Keratinocyte (primary cell): ENCODE measurements at regions not wholly inside any gene's neighbourhood (a gene's known extent, or its start where the extent isn't known, plus 50 kb on each side); places are given as distances from the start of the nearest gene placed in this dataset.
A peak's percentile ranks its signal among the peaks of the same experiment; 100 is the strongest.

Experiments
- DNase-seq: peaks from one replicate; pipeline ENCODE4 v3.0.0-alpha.2; 2011; ENCODE audit warnings: low read depth, missing footprints, low spot score
- FAIRE-seq: peaks from 2 replicates; lab custom pipeline; 2011; peaks lifted over from hg19 to GRCh38; lab: Jason Lieb, UNC
- H2AFZ ChIP-seq: 2 replicates; pipeline ENCODE4 v1.6.0; 2012; ENCODE audit warnings: low read length, control low read depth, inconsistent platforms; ENCODE audit not compliant: control insufficient read depth
- H3K27ac ChIP-seq: 2 replicates; pipeline ENCODE4 v1.5.1; 2011; ENCODE audit warnings: low read length; ENCODE audit not compliant: control insufficient read depth, insufficient read depth
- H3K27me3 ChIP-seq: 3 replicates; pipeline ENCODE4 v1.6.0; 2011; ENCODE audit warnings: low read length; ENCODE audit not compliant: control insufficient read depth, insufficient read depth; ENCODE audit errors: extremely low read depth
- H3K36me3 ChIP-seq, 2 experiments: 2 replicates in 1 of 2; 3 replicates in 1 of 2; pipeline ENCODE4 v1.5.1; 2011; ENCODE audit warnings: low read length in 2 of 2, mild to moderate bottlenecking in 1 of 2; ENCODE audit not compliant: control insufficient read depth in 2 of 2, insufficient read depth in 2 of 2; ENCODE audit errors: extremely low read depth in 1 of 2
- H3K4me1 ChIP-seq: 3 replicates; pipeline ENCODE4 v1.5.1; 2011; ENCODE audit warnings: low read length; ENCODE audit not compliant: control insufficient read depth, insufficient read depth; ENCODE audit errors: extremely low read depth
- H3K4me2 ChIP-seq: 3 replicates; pipeline ENCODE4 v1.6.0; 2011; ENCODE audit warnings: low read depth, low read length; ENCODE audit not compliant: control insufficient read depth, insufficient read depth; ENCODE audit errors: extremely low read depth
- H3K4me3 ChIP-seq, 3 experiments: fragments of 200-600 bp in 1 of 3; sonication (generic) in 1 of 3; 2 replicates in 2 of 3; 3 replicates in 1 of 3; pipeline ENCODE4 v1.5.1; 2011 to 2016; ENCODE audit warnings: low read length in 3 of 3, mild to moderate bottlenecking in 3 of 3, control low read depth in 2 of 3, inconsistent platforms in 1 of 3, low read depth in 1 of 3, mixed read lengths in 1 of 3, mixed run types in 1 of 3, moderate library complexity in 1 of 3; ENCODE audit not compliant: control insufficient read depth in 2 of 3, insufficient read depth in 2 of 3; ENCODE audit errors: extremely low read depth in 1 of 3
- H3K79me2 ChIP-seq: 2 replicates; pipeline ENCODE4 v1.6.0; 2012; ENCODE audit warnings: low read length; ENCODE audit not compliant: control insufficient read depth, insufficient read depth
- H3K9ac ChIP-seq: 3 replicates; pipeline ENCODE4 v1.6.0; 2011; ENCODE audit warnings: low read length; ENCODE audit not compliant: control insufficient read depth, insufficient read depth; ENCODE audit errors: extremely low read depth
- H3K9me1 ChIP-seq: 3 replicates; pipeline ENCODE4 v1.6.0; 2011; ENCODE audit warnings: low read length; ENCODE audit not compliant: control insufficient read depth, insufficient read depth; ENCODE audit errors: extremely low read depth
- H3K9me3 ChIP-seq: 2 replicates; pipeline ENCODE4 v1.5.1; 2012; ENCODE audit warnings: low read depth, low read length; ENCODE audit not compliant: control insufficient read depth
- H4K20me1 ChIP-seq: 3 replicates; pipeline ENCODE4 v1.6.0; 2011; ENCODE audit warnings: low read length; ENCODE audit not compliant: control insufficient read depth, insufficient read depth; ENCODE audit errors: extremely low read depth
- EZH2 ChIP-seq: IDR thresholded peaks from one replicate; pipeline ENCODE4 v1.6.1; 2012; ENCODE audit warnings: inconsistent platforms, mild to moderate bottlenecking, low read length, moderate library complexity
- dilution Hi-C: fragments of 300-500 bp; cut with MboI; formaldehyde crosslinking; loops from one replicate; pipeline ENCODE4 v1.7.0; 2020; ENCODE audit warnings: low sequenced_read_pairs; ENCODE audit not compliant: extremely low pct_ligation_motif_present
- TF ChIP-seq, protein P1 (sequence below), 3 experiments: IDR thresholded peaks in 1 of 3; conservative IDR thresholded peaks in 1 of 3; optimal IDR thresholded peaks in 1 of 3; 2 replicates in 2 of 3; 3 replicates in 1 of 3; pipeline versions ENCODE3 to v1.5.1; 2011; ENCODE audit warnings: low read length in 3 of 3, mild to moderate bottlenecking in 3 of 3, moderate library complexity in 2 of 3, control low read depth in 1 of 3, inconsistent platforms in 1 of 3; ENCODE audit not compliant: insufficient read depth in 2 of 3; ENCODE audit errors: extremely low read depth in 1 of 3

- dilution Hi-C loops = no loop called here
These were observed 86.4 kb upstream of the PICALM start for GRCh38 chr11:86155200-86155844.

DNA sequence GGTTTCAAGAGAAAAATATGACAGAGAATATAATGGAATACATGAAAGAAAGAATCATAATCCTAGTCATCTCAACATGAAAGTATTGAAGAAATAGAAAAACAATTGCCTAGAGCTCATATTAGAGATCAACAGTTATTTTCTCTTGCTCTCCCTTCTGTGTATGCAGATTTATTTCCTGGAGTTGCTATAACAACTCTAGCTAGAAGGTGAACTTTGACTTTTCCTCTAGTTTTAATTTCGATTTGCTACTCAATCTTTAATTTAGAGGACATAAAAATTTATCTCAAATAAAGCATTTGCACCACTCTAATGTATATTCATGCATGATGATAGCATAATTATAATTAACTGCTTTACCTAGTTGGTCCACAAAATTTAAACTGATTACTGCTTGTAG lies 84.6 kb upstream of the PICALM start:
- H3K27ac ChIP-seq = no peak overlapping the region
- no peaks in the 10 kb centered on the region for H3K27me3 ChIP-seq
- no peaks in the 10 kb centered on the region for H4K20me1 ChIP-seq
- no peaks in the 10 kb centered on the region for H3K36me3 ChIP-seq
- no peak overlapping the region for H3K9ac ChIP-seq
- FAIRE-seq = no peak
- H3K4me1 ChIP-seq = peaks cover 59% of the 10 kb centered on the region
- H3K9me1 ChIP-seq = no peaks in the 10 kb centered on the region
- no peak overlapping the region for H3K4me2 ChIP-seq
- no peak for TF ChIP-seq EZH2
- TF ChIP-seq, protein P1, sequence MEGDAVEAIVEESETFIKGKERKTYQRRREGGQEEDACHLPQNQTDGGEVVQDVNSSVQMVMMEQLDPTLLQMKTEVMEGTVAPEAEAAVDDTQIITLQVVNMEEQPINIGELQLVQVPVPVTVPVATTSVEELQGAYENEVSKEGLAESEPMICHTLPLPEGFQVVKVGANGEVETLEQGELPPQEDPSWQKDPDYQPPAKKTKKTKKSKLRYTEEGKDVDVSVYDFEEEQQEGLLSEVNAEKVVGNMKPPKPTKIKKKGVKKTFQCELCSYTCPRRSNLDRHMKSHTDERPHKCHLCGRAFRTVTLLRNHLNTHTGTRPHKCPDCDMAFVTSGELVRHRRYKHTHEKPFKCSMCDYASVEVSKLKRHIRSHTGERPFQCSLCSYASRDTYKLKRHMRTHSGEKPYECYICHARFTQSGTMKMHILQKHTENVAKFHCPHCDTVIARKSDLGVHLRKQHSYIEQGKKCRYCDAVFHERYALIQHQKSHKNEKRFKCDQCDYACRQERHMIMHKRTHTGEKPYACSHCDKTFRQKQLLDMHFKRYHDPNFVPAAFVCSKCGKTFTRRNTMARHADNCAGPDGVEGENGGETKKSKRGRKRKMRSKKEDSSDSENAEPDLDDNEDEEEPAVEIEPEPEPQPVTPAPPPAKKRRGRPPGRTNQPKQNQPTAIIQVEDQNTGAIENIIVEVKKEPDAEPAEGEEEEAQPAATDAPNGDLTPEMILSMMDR (optimal IDR thresholded peaks at IDR 0.05 in 1 of 3, IDR thresholded peaks at IDR 0.05 in 1 of 3, conservative IDR thresholded peaks at IDR 0.05 in 1 of 3; ENCODE audit: extremely low read depth in 1 of 3, insufficient read depth in 2 of 3, low read length in 3 of 3) = no peak
- dilution Hi-C loops = no loop called here
- no peaks in the 10 kb centered on the region for H3K9me3 ChIP-seq
- H3K79me2 ChIP-seq = no peaks in the 10 kb centered on the region
- H2AFZ ChIP-seq = no peak overlapping the region
- DNase-seq = no peak
- no peak overlapping the region for H3K4me3 ChIP-seq

More at GRCh38 chr11:86155200-86155844, 86.4 kb upstream of the PICALM start:
- H3K79me2 ChIP-seq = no peaks in the 10 kb centered on the region
- TF ChIP-seq EZH2 = no peak
- TF ChIP-seq, protein P1 (optimal IDR thresholded peaks at IDR 0.05 in 1 of 3, IDR thresholded peaks at IDR 0.05 in 1 of 3, conservative IDR thresholded peaks at IDR 0.05 in 1 of 3; ENCODE audit: extremely low read depth in 1 of 3, insufficient read depth in 2 of 3, low read length in 3 of 3) = peak in 1 of 3 experiments; percentile 5
- H3K4me3 ChIP-seq = peak overlapping the region in 1 of 3 experiments; percentile 16
- H3K9me1 ChIP-seq = no peaks in the 10 kb centered on the region
- H3K4me1 ChIP-seq = peaks cover 73% of the 10 kb centered on the region
- no peaks in the 10 kb centered on the region for H3K36me3 ChIP-seq
- no peaks in the 10 kb centered on the region for H3K27me3 ChIP-seq
- peak; percentile 77 for DNase-seq
- H3K9me3 ChIP-seq = no peaks in the 10 kb centered on the region
- peak overlapping the region; percentile 58 for H3K4me2 ChIP-seq
- no peaks in the 10 kb centered on the region for H4K20me1 ChIP-seq
- H3K9ac ChIP-seq = peak overlapping the region; percentile 46
- no peak overlapping the region for H2AFZ ChIP-seq
- peak overlapping the region; percentile 72 for H3K27ac ChIP-seq
- FAIRE-seq = peak; percentile 80
